ENCODE measurements at regions not wholly inside any gene's neighbourhood (a gene's known extent, or its start where the extent isn't known, plus 50 kb on each side); places are given as distances from the start of the nearest gene placed in this dataset.

DNA sequence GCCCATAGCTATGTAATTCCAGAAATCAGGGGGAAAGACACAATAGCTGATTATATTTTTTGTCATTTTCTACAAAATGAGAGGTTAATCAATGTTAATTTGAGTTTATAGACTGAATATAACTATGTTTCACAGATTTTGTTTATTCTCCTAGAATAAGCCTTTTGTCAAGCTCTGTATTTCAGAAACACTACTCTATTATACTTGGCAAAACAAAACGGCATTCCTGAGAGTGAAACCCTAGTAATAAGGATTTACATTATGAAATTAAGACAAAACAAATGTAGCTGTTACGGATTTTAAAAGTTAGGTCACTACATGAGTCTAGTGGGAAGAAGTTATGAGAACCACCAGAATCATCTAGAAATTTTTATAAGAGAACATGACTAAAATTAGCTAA is 334.2 kb downstream of the KLF12 start:
- no peak for DNase-seq (ENCODE audit: low read depth)

DNA sequence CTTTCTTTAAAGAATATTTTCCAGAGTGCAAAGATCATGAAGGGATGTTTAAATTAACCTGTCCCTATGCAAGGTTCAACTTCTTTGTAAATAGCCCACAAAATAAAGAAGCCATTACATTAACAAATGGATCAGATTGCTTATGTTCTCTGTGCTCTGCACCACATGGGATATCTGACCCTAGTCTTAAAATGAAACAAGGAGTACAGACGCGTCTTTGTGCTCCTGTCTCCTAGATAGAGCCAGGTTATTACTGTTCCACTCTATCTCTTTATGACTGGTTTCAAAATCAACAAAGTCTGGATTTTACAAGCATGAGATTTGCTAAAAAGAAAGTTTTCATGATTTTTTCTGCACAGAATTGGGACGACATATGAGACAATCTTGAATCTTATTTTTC is 339.4 kb downstream of the KLF12 start:
- DNase-seq (ENCODE audit: low read depth) = no peak

DNA sequence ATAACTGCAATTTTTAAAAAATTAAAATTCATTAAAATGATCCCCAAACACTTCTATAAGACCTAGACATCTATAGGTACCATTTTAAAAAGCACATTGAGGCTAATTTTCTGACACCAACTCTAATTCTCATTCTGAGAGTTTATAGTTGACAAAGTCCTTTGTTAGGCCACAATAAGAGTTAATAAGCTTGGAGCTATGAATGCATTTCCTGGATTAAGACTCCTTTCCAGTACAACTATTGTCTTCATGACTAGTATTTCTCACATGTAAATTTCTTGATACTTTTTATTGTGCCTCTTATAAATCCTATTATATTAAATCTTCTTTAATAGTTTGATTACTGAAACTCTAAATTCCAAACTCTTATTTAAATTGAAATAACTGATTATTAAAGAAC is 340.8 kb downstream of the KLF12 start:
- no peak for DNase-seq (ENCODE audit: low read depth)

DNA sequence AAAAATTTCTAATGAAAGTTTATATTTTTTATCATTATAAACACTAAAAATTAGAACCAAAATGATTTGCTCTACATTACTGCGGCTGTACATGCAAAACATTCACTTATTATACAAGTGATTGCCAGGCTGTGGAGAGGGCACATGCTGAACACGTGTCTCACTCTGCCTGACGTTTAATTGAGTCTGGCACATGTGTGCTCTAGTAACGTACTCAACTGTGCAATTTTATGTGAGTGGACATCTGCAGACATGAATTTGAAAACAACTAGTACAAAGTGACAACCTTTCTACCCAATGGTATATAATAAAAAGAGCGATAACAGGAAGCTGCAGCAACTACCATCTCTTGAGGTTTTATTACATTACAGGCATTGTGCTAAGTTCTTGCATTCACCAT is 341.4 kb downstream of the KLF12 start:
- no peak for DNase-seq (ENCODE audit: low read depth)

DNA sequence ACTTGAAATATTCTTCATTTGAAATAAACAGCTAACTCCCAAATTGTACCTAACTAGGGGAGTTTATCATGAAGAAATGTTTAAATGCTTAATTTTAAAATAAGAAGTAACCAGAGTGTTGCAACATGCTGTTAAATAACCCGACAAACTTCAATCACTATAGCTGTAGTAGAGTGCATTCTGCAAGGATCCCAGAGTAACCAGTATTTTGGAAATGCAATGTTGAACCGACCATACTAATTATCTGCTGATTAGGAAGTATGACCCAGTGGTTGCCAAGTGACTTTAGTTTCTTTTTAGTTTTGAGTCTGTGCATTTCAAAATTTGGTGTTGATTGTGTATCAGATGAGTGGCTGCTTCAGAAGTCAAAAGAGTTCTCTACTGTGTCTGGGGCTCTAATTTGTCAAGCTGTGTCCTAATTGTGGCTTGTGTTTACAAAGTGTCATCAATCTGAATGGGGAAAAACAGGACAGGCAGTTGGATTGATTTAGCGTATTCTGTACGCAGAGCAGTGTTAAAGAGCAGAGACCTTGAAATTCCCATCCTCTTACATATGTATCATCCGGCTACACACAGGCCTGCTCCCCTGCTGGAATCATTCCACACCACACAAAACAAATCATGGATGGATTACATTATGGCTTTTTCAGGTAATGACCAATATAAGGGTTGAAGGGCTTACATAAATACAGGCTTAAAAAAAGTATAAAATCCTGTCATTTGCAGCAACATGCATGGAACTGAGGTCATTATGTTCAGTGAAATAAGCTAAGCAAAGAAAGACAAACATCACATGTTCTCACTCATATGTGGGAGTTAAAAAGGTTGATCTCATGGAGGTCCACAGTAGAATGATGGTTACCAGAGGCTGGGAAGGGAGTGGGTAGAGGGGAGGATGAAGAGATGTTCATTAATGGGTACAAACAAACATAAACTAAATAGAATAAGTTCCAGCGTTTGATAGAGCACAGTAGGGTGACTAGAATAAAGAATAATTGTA is 351.5 kb downstream of the KLF12 start:
- DNase-seq (ENCODE audit: low read depth) = no peak

DNA sequence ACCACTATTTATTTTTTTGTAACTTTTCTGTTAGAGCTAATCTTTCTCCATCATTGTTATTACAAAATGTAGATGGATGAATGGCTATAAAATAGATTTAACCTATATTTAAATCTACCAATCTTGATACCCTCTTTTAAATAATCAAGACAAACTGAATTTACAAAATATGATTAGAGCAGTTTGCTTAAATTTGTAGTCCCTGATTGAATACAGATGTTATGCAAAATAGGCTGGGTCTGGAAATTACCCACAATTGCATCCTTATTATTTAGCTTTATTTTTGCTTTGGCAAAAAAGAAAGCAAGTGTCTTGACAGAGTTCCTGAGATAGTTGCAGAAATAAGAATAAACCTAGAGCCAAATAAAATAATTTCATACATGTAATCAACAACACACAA is 352.8 kb downstream of the KLF12 start:
- no peak for DNase-seq (ENCODE audit: low read depth)

DNA sequence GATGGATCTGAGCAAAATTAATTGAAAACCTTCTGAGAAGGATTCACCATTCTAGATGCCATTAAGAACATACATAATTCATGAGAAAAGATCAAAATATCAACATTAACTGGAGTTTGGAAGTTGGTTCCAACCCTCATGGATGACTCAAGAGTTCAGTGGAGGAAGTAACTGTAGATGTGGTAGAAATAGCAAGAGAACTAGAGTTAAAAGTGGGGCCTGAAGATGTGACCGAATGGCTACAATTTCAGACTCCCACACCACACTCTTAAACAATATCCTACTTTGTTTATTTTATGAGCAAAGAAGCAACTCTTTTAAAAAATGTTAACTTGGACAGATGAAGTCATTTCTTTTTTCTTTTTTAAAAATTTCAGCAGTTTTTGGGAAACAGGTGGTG is 354.3 kb downstream of the KLF12 start:
- no peak for DNase-seq (ENCODE audit: low read depth)

DNA sequence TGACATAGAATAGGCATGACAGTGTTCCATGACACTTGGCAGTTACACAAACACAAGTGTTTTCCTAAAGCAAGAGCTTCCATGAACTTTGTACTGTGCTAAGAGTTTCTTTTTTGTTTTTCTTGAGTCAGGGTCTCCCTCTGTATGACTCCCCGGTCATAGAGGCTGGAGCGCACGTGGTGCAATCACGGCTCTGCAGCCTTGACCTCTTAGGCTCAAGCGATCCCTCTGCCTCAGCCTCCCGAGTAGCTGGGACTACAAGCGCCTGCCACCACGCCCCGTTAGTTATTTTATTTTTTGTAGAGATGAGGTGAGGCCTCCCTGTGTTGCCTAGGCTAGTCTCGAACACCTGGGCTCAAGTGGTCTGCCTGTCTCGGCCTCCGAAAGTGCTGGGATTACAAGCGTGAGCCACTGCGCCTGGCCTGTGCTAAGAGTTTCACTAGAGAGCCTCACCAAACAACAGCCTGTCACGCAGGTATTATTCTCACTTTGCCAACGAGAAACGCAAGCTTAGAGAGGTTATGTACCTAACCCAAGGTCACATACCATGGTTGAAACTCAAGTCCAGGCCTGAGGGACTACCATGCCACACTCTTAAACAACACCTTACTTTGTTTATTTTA is 355.9 kb downstream of the KLF12 start:
- DNase-seq (ENCODE audit: low read depth) = no peak

DNA sequence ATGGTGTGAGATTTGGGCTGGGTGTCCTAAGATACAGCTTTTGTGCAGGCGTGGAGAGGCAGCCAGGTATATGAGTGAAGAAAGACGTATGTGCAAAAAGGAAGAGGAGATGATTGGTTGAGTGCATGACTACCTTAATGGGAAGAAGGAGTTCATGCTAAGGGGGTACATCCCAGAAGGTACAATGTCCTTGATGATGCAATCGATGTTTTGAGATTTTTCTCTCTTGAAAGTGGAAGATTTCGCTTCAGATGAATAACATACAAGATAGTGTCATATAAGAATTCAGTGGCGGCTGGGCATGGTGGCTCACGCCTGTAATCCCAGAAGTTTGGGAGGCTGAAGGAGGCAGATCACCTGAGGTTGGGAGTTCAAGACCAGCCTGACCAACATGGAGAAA is 357.1 kb downstream of the KLF12 start:
- no peak for DNase-seq (ENCODE audit: low read depth)

DNA sequence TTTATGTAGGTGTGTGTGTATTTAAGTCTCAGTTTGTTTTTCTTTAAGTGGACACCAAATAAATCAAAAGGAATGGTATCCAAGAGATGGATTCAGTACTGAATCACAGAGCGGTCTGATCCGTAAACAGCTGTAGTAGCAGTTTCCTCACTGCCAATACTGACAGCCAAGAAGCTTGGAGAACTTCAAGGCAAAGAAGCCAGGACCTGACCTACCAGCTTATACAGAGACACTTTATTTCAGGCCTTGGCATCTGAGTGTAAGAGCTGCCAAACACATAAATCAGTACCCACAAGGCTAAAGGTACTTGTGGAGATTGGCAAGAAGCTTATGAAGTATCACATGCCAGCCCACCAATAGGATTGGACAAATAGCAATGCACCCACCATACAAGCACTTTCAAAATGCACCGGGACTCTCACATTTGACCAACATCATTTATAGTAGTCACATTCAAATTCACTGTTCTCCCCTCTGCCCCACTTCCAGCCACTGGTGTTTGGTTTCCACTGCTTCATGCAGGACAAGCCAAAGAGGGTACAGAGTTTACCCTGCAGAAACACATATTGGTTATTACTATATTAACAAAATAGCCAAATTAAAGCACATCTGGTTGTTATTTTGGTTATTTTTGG is 357.9 kb downstream of the KLF12 start:
- DNase-seq (ENCODE audit: low read depth) = no peak

DNA sequence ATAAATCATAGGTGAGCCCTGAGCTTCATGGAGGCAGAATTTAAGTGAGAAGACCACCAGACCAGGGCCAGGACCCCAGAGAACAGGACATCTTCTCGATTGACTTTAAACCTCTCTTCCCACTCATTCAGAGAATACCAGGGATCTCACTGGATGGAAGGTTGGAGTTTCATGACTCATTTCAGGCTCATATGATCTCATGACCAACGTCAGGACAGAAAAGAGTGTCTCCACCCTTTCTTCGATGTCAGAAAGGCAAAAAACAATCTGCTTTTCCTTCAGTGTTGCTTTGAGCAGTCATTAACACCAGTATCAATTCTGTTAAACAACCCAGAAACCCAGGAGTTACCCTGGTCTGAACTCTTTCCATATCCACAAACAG is 361.0 kb downstream of the KLF12 start:
- DNase-seq (ENCODE audit: low read depth) = no peak

DNA sequence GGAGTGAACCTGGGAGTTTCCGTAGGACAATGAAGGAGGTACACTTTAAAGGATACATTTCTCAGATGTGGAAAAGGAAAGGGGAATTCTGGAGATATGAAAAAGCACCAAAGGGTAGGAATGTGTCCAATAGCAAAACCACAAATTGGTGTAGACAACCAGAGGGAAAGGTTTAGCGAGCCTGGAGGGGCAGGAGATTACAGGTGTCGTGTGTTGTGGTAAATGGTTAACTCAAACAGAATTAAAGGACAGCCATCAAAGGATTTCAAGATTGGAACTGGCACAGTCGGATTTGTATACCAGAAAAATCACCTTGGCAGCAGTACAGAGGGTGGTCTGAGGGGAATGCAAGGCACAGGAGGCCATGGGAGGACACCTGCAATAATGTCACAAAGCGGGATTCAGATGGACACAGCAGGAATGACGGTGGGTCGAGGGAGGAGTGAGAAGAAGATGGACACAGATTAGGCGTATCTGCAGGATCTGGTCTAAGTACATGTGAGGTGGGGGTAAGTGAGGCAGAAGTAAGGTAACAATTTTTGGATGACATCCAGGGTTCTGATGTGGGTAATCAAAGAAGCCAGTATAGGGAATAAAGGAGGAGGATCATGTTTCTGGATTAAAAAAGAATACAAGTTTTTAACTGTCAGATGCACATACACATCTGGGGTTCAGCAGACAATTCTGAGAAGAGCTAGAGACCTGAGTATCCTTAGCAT is 361.6 kb downstream of the KLF12 start:
- DNase-seq (ENCODE audit: low read depth) = no peak

DNA sequence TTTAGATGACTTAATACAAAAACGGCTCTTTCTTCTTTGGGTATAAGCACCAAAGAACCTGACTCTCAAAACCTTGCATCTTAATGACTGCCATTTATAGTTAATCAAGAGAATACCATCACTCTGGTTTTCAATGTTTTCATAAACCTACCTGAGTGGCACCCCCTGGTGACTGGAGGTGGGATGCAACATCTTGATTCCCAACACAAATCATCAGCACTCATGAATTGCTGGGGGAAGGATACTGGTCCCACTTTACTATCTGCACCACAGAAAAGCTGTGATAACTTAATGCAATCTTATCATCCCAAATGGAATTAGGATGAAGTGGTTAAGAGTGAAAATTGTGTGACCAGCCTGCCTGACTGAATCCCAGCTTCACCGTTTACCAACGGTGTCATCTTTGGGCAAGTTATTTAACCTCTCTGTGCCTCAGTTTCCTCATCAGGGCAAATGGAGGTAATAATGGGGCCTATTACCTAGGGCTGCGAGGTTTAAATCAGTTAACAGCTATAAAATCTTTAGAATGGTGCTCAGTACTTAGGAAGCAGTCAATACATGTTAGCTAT is 366.4 kb downstream of the KLF12 start:
- DNase-seq (ENCODE audit: low read depth) = no peak

DNA sequence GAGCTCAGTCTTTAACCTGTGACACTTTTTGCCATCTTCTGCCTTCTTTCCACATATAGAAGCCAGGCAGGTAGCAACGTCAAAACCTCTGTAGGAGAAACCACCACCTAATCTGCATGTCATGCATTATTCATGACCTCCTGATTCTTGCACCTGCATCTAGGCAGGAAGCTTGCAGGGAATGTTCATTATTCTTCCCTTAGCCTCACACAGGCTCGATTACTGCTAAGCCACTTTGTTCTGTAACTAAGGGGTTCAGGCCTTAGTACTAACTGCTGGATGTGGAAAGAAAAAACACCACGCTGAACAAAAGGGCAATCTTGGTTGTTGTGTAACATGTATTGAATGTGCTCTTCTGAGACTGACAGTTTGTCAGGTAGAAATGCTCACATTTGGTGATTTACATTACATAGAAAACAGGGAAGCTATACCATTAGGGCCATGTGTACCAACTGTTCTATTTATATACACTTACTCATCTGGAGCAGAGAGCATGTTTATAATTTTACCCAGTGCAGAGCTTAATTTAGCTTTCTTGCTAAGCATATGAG is 366.9 kb downstream of the KLF12 start:
- DNase-seq (ENCODE audit: low read depth) = no peak

DNA sequence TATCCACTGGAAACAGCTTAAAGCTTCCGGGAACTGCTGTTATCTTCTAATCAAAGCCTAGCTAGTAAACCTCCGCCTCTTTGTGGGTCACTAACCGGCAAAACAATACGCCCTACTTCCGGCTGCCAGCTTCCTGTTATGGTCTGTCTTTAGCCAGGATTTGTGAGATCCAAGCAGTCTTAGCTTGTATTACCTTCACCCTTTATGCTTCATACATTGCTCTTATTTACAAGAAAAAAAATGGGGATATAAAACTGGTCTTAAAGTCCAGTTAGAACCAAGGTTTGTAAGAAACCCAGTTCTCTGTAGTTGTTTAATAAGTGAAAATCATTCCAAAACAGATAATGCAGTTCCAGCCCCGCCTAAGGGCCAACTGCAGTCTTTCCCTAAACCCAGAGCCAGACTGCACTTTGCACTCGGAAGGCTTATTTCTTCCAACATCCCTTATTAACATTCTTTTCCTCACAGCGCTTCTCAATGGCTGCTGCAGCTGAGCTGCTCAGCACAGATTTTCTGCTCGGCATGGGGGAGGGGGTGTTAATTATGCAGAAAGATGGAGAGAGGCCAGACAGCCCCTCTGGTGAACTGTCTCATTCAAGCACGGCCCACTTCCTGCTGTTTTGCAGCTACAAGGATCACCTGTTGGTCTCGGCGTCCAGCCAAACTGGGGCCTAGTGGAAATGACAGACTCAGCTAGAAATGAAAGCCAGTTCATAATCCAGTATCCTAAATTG is 368.4 kb downstream of the KLF12 start:
- DNase-seq (ENCODE audit: low read depth) = peak; percentile 32

DNA sequence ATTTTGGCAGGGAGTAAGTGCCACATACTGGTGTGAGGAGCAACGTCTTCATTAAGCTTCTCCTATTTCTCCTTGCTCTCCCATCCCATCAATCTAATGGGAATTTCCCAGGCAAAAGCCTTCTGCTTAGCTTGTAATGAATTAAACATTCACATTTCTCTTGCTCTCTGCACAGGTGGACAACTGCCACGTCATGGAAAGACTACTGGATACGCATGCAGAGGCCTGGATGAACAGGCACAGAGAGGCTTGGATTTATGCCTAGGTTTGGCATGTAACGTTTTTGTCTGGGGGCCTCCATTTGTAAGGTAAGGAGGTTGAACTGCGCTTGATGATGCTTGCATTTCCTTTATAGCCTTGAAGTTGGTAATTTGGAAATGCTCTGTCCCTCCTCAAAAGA is 374.8 kb downstream of the KLF12 start:
- no peak for DNase-seq (ENCODE audit: low read depth)

DNA sequence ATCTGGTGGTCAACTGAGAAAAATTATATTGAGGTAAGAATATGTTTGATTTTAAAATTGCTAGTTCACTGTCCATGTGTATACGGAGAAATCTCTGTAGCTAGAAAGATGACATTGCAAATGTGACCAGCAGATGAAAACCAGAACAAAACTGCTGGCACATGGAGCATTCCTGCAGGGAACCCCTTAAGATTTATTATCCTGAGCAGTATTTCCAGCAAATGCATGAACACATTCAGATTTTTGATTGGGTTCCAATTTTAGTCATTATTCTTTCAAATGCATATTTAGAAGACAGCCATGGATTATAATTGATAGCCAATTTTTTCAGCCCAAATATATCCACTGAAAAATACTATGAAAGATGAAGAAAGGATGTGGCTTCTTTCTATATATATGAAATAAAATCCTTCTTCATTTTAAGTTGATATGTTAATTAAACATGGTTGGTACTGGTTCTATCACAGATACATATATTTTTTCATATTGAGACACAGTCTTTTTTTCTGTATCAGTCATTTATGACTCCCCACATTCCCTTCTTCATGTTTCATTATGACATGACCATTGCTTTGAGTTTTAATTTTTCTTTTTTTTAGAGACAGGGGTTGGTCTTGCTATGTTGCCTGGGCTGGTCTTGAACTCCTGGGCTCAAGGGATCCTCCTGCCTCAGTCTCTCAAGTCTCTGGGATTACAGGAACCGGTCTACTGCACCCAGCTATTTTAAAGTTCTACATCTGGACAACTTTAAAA is 376.5 kb downstream of the KLF12 start:
- no peak for DNase-seq (ENCODE audit: low read depth)

DNA sequence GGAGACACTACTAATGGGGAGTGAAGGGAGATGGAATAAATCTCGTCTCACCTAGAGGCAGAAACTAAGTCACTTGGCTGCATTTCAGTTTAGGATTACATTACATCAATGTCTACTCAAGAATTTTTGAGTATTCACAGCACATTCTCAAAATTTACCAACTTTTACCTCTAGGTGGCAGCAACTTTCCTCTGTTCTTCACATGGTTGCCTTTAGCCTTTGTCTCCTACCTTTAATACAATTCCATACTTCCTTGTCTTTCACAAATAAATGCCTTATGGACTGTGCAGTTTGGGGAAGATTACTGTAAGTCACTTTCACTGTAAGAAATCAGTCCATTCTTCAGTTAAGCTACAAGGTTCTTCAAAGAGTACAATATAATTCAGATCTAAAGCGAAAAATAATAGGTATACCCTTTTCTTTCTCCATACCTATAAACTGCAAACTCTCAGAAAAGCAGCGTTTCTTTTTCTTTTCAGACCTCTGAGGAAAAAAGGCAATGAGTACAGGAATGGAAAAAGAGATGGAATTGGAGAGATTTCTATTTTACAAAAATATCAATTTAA is 379.4 kb downstream of the KLF12 start:
- no peak for DNase-seq (ENCODE audit: low read depth)

DNA sequence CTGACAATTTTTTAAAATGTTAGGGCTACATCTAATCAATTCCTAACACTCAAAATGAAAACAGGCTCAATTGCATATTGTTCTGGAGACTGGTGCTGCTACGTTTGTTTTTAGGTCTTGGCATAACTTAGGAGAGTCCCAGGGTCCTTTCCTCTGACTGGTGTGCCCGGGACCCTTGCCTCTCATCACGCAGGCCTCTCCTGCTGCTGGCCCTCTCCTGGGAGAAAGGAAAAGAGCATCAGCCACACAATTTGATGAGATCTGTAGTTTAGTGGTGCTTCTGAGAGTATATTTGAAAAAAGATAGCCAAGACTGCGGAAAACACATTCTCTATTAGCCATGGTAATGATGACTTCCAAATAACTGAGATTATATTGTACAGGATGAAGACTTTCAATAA is 380.0 kb downstream of the KLF12 start:
- no peak for DNase-seq (ENCODE audit: low read depth)

DNA sequence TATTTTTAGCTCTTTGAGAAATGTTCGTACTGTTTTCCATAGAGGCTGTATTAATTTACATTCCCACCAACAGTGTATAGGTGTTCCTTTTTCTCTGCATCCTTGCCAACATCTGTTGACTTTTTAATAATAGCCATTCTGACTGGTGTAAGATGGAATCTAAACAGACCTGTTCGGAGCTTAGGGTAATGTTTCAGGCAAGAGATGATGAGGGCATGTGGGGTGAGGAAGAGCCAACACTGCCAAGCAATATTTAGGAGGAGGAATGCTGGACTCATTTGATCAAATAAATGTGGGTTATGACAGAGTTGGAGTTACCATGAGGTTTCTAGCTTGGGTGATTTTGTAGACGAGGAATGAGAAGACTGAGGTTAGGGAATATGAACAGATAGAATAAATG is 382.9 kb downstream of the KLF12 start:
- DNase-seq (ENCODE audit: low read depth) = no peak
